ENCODE measurements at regions not wholly inside any gene's neighbourhood (a gene's known extent, or its start where the extent isn't known, plus 50 kb on each side); places are given as distances from the start of the nearest gene placed in this dataset.

DNA sequence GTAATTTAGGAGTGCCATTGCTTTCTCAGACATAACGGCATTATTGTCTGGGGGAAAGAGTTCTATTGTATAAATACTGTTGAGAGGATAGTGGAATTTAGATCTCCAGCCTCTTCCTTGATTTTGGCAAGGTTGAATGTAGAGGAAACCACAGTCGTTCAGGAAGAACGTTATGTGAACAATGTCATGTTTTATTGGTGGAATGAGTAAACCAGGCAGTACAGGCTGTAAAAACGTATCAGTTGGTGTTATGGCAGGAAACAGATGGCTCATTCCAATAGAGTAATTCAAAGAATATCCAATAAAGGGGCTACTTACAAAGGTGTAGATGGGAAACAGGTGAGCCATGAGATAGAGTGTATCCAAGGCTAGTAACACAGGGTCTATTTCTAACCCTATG is 123.6 kb upstream of the SLC35B3 start:
- no peaks in the 10 kb centered on the region for H3K27me3 ChIP-seq (ENCODE audit: control insufficient read depth, insufficient read depth, low read length)
- H3K9me3 ChIP-seq (ENCODE audit: control insufficient read depth, low read depth, low read length), result no peaks in the 10 kb centered on the region
- H3K27ac ChIP-seq (ENCODE audit: low read length), result no peak overlapping the region
- H3K4me3 ChIP-seq (ENCODE audit: low read length), result no peak overlapping the region
- H3K4me1 ChIP-seq (ENCODE audit: control insufficient read depth, low read depth, low read length), result peaks cover 3% of the 10 kb centered on the region
- no peak overlapping the region for H3K9ac ChIP-seq (ENCODE audit: low read length)
- H3K36me3 ChIP-seq (ENCODE audit: control insufficient read depth, low read depth, low read length), result no peaks in the 10 kb centered on the region

- H3K9ac ChIP-seq (ENCODE audit: low read length), result no peak overlapping the region
- H3K27ac ChIP-seq (ENCODE audit: low read length), result no peak overlapping the region
- no peaks in the 10 kb centered on the region for H3K27me3 ChIP-seq (ENCODE audit: control insufficient read depth, insufficient read depth, low read length)
- H3K4me1 ChIP-seq (ENCODE audit: control insufficient read depth, low read depth, low read length), result peaks cover 2% of the 10 kb centered on the region
- H3K4me3 ChIP-seq (ENCODE audit: low read length), result no peak overlapping the region
- H3K36me3 ChIP-seq (ENCODE audit: control insufficient read depth, low read depth, low read length), result no peaks in the 10 kb centered on the region
- no peaks in the 10 kb centered on the region for H3K9me3 ChIP-seq (ENCODE audit: control insufficient read depth, low read depth, low read length)
Observed at GRCh38 chr6:8557014-8557748, 121.8 kb upstream of the SLC35B3 start.

GRCh38 chr6:8556370-8557013 is 121.1 kb upstream of the SLC35B3 start:
- no peak overlapping the region for H3K27ac ChIP-seq (ENCODE audit: low read length)
- no peaks in the 10 kb centered on the region for H3K27me3 ChIP-seq (ENCODE audit: control insufficient read depth, insufficient read depth, low read length)
- H3K36me3 ChIP-seq (ENCODE audit: control insufficient read depth, low read depth, low read length), result no peaks in the 10 kb centered on the region
- H3K4me3 ChIP-seq (ENCODE audit: low read length), result no peak overlapping the region
- no peaks in the 10 kb centered on the region for H3K4me1 ChIP-seq (ENCODE audit: control insufficient read depth, low read depth, low read length)
- no peaks in the 10 kb centered on the region for H3K9me3 ChIP-seq (ENCODE audit: control insufficient read depth, low read depth, low read length)
- H3K9ac ChIP-seq (ENCODE audit: low read length), result no peak overlapping the region

- H3K27ac ChIP-seq (ENCODE audit: low read length), result no peak overlapping the region
- no peaks in the 10 kb centered on the region for H3K27me3 ChIP-seq (ENCODE audit: control insufficient read depth, insufficient read depth, low read length)
- H3K9ac ChIP-seq (ENCODE audit: low read length), result no peak overlapping the region
- H3K9me3 ChIP-seq (ENCODE audit: control insufficient read depth, low read depth, low read length), result no peaks in the 10 kb centered on the region
- H3K4me3 ChIP-seq (ENCODE audit: low read length), result no peak overlapping the region
- no peaks in the 10 kb centered on the region for H3K4me1 ChIP-seq (ENCODE audit: control insufficient read depth, low read depth, low read length)
- H3K36me3 ChIP-seq (ENCODE audit: control insufficient read depth, low read depth, low read length), result no peaks in the 10 kb centered on the region
Observed at GRCh38 chr6:8551993-8552392, 116.6 kb upstream of the SLC35B3 start.

- Histone ChIP-seq H3K9ac (ENCODE audit: low read length) (no peak overlapping the region), H3K4me1 (ENCODE audit: control insufficient read depth, low read depth, low read length) (no peaks in the 10 kb centered on the region), H3K27me3 (ENCODE audit: control insufficient read depth, insufficient read depth, low read length) (no peaks in the 10 kb centered on the region), H3K36me3 (ENCODE audit: control insufficient read depth, low read depth, low read length) (no peaks in the 10 kb centered on the region), H3K4me3 (ENCODE audit: low read length) (no peak overlapping the region), H3K9me3 (ENCODE audit: control insufficient read depth, low read depth, low read length) (no peaks in the 10 kb centered on the region), H3K27ac (ENCODE audit: low read length) (no peak overlapping the region)
Observed at GRCh38 chr6:8551386-8551785, 116.0 kb upstream of the SLC35B3 start.

GRCh38 chr6:8549074-8549790 is 113.9 kb upstream of the SLC35B3 start:
- H3K27ac ChIP-seq (ENCODE audit: low read length), result no peak overlapping the region
- no peaks in the 10 kb centered on the region for H3K27me3 ChIP-seq (ENCODE audit: control insufficient read depth, insufficient read depth, low read length)
- no peaks in the 10 kb centered on the region for H3K36me3 ChIP-seq (ENCODE audit: control insufficient read depth, low read depth, low read length)
- H3K4me3 ChIP-seq (ENCODE audit: low read length), result no peak overlapping the region
- H3K4me1 ChIP-seq (ENCODE audit: control insufficient read depth, low read depth, low read length), result no peaks in the 10 kb centered on the region
- no peaks in the 10 kb centered on the region for H3K9me3 ChIP-seq (ENCODE audit: control insufficient read depth, low read depth, low read length)
- no peak overlapping the region for H3K9ac ChIP-seq (ENCODE audit: low read length)

- Histone ChIP-seq H3K4me3 (ENCODE audit: low read length) (no peak overlapping the region), H3K9ac (ENCODE audit: low read length) (no peak overlapping the region), H3K9me3 (ENCODE audit: control insufficient read depth, low read depth, low read length) (no peaks in the 10 kb centered on the region), H3K27me3 (ENCODE audit: control insufficient read depth, insufficient read depth, low read length) (no peaks in the 10 kb centered on the region), H3K27ac (ENCODE audit: low read length) (no peak overlapping the region), H3K4me1 (ENCODE audit: control insufficient read depth, low read depth, low read length) (no peaks in the 10 kb centered on the region), H3K36me3 (ENCODE audit: control insufficient read depth, low read depth, low read length) (no peaks in the 10 kb centered on the region)
Observed at GRCh38 chr6:8546496-8546895, 111.2 kb upstream of the SLC35B3 start.

DNA sequence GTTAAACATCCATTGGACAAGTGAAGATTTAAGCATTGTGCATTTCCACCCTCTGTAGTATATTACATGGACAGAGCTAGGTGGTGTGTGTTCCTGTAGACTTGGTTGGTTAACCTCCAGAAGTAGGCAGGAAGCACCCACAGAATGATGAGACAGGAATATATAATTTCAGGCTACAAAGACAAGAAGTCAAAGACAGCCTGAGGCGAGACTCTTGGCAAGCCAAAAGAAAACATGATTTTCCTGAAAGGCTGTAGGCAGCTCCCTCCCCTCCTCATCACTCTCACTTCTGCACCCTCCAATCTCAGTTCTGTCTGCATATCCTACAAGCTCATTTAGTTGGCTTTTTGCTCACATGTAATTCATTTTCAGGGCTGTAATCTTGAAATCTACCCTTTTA is 110.0 kb upstream of the SLC35B3 start:
- H3K27ac ChIP-seq (ENCODE audit: low read length), result no peak overlapping the region
- no peaks in the 10 kb centered on the region for H3K4me1 ChIP-seq (ENCODE audit: control insufficient read depth, low read depth, low read length)
- no peak overlapping the region for H3K9ac ChIP-seq (ENCODE audit: low read length)
- H3K27me3 ChIP-seq (ENCODE audit: control insufficient read depth, insufficient read depth, low read length), result no peaks in the 10 kb centered on the region
- no peak overlapping the region for H3K4me3 ChIP-seq (ENCODE audit: low read length)
- H3K9me3 ChIP-seq (ENCODE audit: control insufficient read depth, low read depth, low read length), result peaks cover 7% of the 10 kb centered on the region
- H3K36me3 ChIP-seq (ENCODE audit: control insufficient read depth, low read depth, low read length), result no peaks in the 10 kb centered on the region

DNA sequence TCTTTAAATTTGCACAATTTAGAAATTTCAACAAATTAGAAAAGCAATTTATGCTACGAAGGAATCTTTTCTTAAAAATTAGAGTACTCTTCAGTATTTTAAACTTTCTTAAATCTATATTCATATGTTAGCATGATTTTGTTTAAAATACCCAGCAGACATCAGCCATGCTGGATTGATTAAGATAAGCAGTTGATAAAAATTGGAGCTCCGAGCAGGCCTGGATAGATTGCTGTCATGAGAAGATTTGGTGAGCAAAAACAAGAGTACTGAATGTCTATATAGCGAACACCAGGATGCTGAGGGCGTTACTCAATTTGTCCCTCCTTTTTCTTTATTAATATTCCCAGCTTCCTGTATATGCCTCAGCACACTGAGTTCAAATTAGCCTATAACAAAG is 108.4 kb upstream of the SLC35B3 start:
- Histone ChIP-seq H3K9ac (ENCODE audit: low read length) (no peak overlapping the region), H3K27ac (ENCODE audit: low read length) (no peak overlapping the region), H3K36me3 (ENCODE audit: control insufficient read depth, low read depth, low read length) (no peaks in the 10 kb centered on the region), H3K27me3 (ENCODE audit: control insufficient read depth, insufficient read depth, low read length) (no peaks in the 10 kb centered on the region), H3K9me3 (ENCODE audit: control insufficient read depth, low read depth, low read length) (peaks cover 7% of the 10 kb centered on the region), H3K4me1 (ENCODE audit: control insufficient read depth, low read depth, low read length) (no peaks in the 10 kb centered on the region), H3K4me3 (ENCODE audit: low read length) (no peak overlapping the region)

DNA sequence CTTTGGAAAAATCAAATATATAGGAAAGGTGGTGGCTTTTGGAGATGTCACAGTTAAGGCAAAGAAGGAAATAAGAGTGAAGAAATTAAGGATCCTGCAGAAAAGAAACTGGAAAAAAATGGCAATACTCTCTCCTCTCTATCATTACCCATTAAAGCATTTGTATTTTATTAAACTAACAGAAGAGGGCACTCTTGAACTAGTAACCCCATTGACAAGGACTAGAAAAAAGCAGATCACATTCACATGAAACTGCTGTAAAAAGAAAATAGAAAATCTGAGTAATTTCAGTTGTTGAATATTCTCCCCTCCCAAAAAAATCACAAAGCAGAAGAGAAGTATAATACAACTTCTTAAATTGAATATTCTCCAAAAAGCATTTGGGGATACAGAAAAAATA is 104.1 kb upstream of the SLC35B3 start:
- Histone ChIP-seq H3K4me1 (ENCODE audit: control insufficient read depth, low read depth, low read length) (no peaks in the 10 kb centered on the region), H3K4me3 (ENCODE audit: low read length) (no peak overlapping the region), H3K27me3 (ENCODE audit: control insufficient read depth, insufficient read depth, low read length) (no peaks in the 10 kb centered on the region), H3K27ac (ENCODE audit: low read length) (no peak overlapping the region), H3K36me3 (ENCODE audit: control insufficient read depth, low read depth, low read length) (no peaks in the 10 kb centered on the region), H3K9me3 (ENCODE audit: control insufficient read depth, low read depth, low read length) (peaks cover 7% of the 10 kb centered on the region), H3K9ac (ENCODE audit: low read length) (no peak overlapping the region)

- Histone ChIP-seq H3K4me3 (ENCODE audit: low read length) (no peak overlapping the region), H3K27me3 (ENCODE audit: control insufficient read depth, insufficient read depth, low read length) (no peaks in the 10 kb centered on the region), H3K4me1 (ENCODE audit: control insufficient read depth, low read depth, low read length) (no peaks in the 10 kb centered on the region), H3K36me3 (ENCODE audit: control insufficient read depth, low read depth, low read length) (no peaks in the 10 kb centered on the region), H3K9ac (ENCODE audit: low read length) (no peak overlapping the region), H3K27ac (ENCODE audit: low read length) (no peak overlapping the region), H3K9me3 (ENCODE audit: control insufficient read depth, low read depth, low read length) (peaks cover 7% of the 10 kb centered on the region)
Observed at GRCh38 chr6:8536122-8536521, 100.8 kb upstream of the SLC35B3 start.

Measured in iPS-18a (cell line).